GM19438 (cell line): ENCODE measurements at regions not wholly inside any gene's neighbourhood (a gene's known extent, or its start where the extent isn't known, plus 50 kb on each side); places are given as distances from the start of the nearest gene placed in this dataset.
"Not testable (repeated sequence)": the region's sequence is repeated elsewhere in the genome, so short reads cannot be mapped to it uniquely, and the experiment has no call there.

Source experiments
- ATAC-seq: cut with Tn5 transposase; IDR thresholded peaks from one replicate; pipeline ENCODE4 v1.9.1; 2021; ENCODE audit warnings: low read depth; ENCODE audit not compliant: unreplicated experiment

DNA sequence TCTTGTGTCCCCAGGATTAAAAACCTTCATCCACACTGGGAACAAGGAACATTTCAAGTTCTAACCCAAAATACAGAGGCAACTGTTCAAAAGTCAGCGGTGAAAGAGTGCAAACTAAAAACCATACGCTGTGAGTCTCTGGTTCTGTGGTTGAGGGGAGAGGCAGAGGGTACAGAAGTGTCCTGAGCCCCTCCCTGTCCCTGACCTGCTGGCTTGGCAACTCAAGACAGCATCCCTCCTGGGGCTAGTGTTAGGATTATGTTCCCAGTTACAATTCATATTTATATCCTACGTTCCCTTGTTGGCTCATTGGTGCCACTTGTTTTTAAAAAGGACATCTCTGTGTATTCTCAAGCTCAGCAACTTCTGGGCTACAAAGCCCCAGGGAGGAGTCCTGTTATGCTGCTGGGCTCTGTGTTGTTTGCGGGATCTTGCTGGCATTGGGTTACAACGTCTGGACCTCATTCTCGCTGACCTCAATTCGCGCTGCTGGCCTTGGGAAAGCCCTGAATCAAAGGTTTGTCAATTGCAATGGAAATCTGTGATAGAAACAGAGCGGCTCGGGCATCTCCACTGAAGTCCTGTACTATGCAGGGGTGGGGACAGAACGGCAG is 420.8 kb downstream of the FUT8 start:
- no peak for ATAC-seq

DNA sequence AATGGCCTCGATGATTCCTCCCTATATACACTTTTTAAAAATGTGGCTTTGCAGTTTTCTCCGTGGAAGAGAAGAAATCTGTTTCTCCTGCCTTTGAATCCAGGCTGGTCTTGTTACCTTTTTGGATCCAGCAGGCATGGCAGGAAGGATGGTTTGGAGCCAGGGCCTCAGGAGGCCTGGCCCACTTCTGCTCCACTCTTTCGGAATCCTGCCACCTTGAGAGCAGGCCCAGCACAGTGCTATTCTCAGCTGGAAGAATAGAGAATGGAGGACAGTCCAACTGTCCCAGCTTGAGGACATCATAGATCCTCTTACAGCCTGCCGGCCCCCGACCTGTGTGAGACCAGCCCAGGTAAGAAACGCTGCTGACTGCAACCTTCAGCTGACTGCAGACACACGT is 421.5 kb downstream of the FUT8 start:
- ATAC-seq = no peak

DNA sequence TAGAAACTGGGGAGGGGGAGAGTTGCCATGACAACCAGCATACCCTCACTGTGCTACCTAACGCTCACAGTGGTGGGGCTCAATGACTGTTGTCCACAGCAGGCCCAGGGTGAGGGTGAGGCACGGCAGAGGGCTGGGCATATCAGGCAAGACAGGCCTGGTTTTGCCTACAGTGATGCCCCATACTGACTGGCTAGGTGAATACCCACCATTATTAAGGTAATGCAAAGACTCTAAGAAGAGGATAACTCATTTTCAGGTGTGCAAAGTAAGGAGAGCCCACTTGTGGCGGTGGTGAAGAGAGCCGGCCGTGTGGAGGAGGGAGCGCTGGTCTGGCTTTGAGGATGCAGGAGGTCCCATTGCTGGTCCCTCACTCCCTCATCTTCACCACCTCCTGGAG is 422.3 kb downstream of the FUT8 start:
- ATAC-seq = no peak

DNA sequence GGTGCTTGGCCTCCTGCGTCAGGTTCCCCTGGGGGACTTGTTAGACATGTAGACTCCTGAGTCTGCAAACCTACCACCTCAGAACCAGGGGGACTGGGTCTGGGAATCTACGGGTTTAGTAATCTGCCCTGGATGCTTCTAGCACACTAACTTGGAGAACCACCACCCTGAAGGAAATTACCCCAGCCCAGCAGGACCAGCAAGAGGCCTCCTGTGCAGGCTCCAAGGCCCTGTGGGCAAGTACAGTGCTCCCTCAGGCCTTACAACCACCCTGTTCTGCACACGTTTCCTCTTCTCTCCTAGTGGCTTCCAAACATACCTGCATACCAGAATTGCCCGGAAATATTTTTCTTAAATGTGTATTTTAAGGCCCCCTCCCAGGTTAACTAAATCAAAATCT is 423.0 kb downstream of the FUT8 start:
- no peak for ATAC-seq

GRCh38 chr14:65838565-65838964 is 426.0 kb downstream of the FUT8 start:
- ATAC-seq = no peak

GRCh38 chr14:65840118-65840751 is 427.7 kb downstream of the FUT8 start:
- no peak for ATAC-seq

- ATAC-seq = no peak
These were observed 428.3 kb downstream of the FUT8 start for GRCh38 chr14:65840786-65841185.

GRCh38 chr14:65846196-65846868 is 433.8 kb downstream of the FUT8 start:
- ATAC-seq = no peak

DNA sequence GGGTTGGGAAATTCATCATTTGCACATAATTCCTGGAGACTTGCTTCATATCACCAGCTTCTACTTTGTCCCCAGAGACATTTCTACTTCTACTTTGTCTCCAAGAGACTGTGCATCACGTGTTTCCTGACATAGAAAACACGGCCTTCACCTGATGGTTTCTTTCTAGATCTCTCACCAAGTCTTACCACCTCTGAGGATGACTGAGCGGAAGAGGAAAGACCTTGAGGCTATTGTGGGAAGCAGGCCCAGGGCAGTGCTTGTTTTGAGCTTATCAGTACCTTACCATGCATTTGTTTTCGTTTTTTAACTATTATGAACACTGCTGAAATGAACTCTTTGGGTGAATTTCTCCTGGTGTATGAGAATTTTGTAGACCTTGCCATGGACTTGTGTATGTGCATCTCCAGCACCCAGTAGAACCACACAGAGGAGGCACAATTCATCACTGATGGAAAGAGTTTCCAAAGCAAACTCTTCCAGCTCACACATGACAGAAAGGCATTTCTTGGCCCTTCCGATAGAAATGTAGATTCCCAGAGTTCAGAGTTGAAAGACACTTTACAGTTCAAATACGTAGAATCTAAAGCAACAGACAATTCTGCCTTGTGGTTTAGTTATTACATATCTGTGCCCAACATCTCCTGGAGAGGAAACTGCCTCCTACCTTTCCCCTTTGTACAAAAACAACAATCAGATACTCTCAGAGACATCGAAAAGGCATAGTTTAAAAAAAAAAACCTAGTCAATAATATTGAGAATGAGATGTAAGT is 434.7 kb downstream of the FUT8 start:
- no peak for ATAC-seq

GRCh38 chr14:65847931-65848330 is 435.4 kb downstream of the FUT8 start:
- not testable (repeated sequence) for ATAC-seq

DNA sequence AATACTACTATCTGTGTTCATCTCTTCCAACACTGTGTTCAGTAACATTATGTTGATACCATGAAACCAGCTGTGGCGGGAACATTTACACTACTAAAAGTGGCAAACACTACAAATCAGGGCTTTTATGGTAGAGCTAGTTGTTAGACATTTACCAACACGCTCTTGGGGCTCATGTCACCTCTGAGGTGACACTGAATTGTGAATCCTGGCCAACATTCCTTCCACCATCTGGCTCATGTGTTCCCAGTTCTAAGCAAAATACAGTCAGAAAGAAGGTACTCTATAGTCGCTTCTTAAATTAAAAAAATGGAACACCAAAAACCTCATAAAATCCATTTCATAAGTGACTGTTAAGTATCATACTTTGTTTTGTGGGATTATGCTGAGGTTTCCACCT is 436.6 kb downstream of the FUT8 start:
- ATAC-seq = no peak

DNA sequence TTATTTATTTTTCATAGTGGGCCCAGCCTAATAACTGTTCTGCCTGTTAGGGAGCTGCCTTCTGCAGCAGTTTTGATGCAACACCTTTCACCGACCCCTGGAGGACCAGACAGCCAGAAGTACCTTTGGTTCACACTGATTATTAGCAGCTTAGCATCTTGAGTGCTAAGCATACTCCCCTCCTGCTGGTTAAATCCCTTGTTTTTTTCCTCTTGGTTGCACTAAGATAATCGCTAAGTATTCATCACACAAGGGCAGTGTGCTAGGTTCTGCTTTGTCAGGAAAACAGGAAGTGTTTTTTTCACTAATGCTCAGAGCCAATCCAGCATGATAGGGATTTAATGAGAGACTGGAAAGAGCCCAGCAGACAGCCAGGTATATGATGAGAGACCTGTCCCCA is 437.0 kb downstream of the FUT8 start:
- no peak for ATAC-seq

DNA sequence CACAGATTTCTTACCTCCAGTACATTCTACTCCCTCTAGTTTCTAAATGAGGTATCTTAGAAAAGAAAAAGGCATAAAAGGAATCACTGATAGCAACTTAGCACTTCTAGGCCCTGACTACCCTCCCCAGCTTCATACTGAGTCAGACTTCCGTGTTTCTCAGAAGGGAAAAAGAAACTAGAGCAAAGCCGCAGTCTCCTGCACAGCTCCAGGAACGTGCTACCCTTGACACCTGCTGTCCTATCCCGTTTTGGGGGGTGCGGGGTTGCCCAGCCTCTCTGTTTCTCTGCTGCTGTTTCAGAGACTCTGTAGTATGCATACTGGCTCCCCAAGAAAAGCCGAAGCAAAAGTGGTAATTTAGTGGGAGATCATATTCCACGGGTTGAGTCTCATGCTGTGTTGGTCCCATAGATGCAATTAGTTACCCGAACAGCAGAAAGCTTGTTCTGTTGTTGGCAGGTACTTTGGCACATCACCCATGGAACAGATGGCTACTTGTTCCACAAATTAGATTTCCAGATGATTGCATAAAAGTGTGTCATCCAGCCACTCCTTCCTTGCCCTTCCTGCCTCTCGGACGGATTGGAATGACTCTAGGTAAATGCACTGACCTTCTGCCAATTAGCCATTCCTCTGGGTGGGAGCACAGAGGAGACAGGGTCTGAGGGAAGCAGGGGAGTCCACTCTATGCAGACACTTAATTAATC is 438.1 kb downstream of the FUT8 start:
- no peak for ATAC-seq

DNA sequence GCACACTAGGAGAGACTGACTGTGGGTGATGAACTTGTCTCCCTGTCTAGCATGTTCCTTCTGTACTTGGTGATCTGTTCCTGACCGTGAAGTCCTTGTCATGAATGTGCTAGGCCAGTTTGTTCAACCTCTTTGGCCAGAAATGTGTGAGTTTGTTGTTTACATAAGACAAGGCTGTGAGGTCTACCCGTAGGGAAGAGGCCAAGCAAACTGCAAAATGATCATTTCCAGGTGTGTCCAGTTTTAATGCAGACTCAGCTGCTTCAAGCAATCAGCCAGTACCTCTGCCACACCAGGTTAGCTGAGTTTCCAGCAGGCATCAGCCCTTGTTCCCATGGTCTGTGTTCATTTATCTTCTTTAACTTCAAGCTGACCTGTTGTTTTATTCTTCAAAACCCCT is 440.2 kb downstream of the FUT8 start:
- ATAC-seq = no peak

GRCh38 chr14:65853407-65853955 is 441.0 kb downstream of the FUT8 start:
- ATAC-seq = no peak

- ATAC-seq = no peak
These were observed 441.7 kb downstream of the FUT8 start for GRCh38 chr14:65854215-65854614.

DNA sequence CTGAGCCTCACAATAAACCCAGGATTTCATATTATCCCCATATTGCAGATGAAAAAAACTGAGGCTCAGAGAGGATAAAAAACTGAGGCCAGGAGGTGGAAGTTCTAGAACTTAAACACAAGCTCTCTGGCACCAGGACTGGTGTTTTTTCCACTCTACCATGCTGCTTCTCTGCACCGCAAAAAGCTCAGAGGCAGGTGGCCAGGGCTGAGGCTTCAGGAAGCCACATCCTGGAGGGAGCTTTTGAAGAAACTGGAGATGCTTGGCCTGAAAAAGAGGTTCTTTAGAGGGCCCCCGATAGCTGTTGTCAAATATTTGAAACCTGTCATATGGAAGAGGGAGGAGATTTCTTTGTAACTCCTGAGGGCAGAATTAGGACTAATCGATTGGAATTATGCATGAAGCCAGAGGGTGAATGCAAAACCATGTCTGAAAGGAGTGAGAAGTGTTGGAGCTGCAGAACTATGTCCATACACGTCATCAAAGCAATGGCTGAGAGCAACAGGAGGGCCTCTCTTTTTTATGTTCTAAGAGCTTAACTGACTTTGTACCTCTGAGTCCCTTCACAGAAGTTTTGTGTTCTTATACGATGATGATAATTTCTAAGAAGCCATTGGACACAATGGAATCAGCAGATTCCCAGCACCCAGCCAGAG is 448.6 kb downstream of the FUT8 start:
- no peak for ATAC-seq

- ATAC-seq = no peak
These were observed 452.0 kb downstream of the FUT8 start for GRCh38 chr14:65864549-65864948.

DNA sequence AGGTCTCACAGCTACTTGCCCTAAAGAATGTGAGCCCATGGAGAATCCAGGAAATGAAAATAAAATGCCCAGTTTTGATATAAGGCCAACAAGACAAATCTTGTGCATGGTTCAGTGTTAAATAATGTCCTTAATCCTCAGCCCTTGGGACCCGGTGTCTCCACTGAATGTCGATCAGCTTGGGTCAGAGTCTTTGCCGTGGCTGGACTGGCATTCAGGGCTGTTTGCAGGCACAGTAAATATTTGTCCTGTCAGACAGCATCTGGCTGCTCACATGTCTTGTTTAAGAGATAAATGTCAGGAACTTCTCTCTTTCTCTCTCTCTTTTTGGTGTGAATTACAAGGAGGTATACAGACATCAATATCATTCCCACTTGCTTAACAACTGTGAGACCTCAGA is 452.5 kb downstream of the FUT8 start:
- no peak for ATAC-seq

GRCh38 chr14:65866448-65866847 is 453.9 kb downstream of the FUT8 start:
- no peak for ATAC-seq
